Fibroblast of peridontal ligament (primary cell): ENCODE measurements at regions not wholly inside any gene's neighbourhood (a gene's known extent, or its start where the extent isn't known, plus 50 kb on each side); places are given as distances from the start of the nearest gene placed in this dataset.
"Not testable (repeated sequence)": the region's sequence is repeated elsewhere in the genome, so short reads cannot be mapped to it uniquely, and the experiment has no call there.

Experiments used
- DNase-seq: peaks from one replicate; pipeline ENCODE4 v3.0.0-alpha.2; 2010; ENCODE audit errors: extremely low read depth

DNA sequence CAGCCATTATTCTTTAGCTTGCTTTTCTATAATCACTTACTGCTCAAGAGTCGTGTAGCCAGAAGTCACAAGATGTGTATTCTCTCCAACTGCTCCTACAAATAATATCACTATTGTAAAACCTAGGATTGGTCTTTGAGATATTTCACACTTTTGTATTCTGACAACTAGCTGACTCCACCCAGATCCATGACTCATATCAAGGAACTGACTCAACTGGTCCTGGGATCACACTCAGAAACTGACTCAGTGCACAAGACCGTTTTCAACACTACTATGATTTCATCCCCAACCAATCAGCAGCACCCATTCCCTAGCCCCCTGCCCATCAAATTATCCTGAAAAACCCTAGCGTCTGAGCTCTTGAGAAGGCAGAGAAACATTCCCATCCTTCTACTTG is 56.5 kb upstream of the ORC5 start:
- no peak for DNase-seq

DNA sequence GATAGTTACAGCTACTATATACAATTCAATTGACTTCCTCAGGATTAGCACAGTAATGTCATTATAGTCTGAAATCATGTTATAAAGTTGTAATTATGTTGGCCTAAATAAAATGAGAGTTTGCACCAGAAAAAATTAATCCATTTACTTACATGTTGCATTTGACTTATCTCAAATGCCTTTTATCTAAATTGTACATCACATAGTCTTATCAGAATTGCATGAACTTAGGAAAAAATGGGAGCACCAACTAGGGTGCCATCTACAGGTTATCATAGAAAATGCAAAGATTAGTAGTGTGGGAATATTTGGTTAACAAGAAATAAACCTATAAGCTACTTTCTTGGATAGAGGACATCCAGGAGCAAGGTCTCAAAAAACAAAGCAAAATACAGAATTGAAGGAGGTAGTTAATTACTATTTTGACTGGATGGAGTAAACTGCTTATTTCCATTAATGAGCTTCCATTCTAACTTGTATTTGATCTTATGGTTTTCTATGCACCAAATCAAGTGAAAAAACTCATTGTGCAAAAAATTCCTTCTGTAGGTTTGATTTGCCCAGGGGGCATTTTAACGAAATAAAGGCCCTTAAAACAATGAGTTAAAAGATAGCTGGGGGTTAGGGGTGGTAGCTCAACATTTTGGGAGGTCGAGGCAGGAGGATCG is 60.0 kb upstream of the ORC5 start:
- DNase-seq = peak; percentile 47

DNA sequence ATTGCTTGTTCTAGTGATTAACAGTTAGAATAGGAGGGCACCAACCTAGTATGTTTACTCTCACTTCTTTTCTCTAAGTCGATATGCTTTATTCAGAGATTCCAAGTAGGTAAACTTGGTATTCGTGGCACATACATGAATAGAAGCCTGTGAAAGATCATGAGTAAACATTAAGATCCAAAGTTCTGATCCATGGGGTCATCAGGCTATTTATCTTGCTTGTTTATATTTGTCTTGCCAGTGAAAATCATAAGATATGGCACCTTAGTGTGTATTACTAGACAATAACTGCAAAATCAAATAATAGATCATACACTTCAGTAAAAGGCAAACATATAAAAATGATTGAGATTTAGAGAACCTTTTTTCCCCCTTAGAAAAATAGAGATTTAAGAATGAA is 56.5 kb upstream of the LHFPL3 start:
- no peak for DNase-seq

DNA sequence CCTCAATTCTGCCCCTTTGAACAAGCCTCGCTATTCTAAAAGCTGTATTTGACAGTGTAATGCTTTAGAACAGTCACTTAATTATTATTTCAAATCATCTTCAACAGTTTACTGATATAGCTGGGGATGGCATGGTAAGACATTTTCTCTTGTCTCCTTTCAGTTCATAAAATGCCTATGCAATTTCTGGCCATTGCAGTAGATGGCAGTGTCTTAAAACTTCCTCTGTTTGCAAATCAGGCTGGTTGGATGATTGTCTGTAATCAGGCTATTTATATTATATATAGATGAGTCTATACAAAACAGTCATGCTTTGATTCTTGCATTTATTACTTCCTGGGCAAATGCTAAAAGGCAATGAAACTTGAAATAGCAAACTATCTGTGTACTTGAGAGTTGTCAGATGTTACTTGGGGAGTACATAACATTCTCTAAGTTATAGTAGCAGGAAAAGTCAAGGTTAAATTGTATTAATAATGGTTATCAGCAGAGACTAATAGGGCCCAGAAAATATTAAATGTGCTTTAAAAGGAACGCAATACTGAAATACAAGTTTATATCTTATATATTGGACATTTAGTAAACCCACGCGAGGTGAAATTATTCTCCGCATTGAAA is 55.5 kb upstream of the LHFPL3 start:
- peak; percentile 62 for DNase-seq

DNA sequence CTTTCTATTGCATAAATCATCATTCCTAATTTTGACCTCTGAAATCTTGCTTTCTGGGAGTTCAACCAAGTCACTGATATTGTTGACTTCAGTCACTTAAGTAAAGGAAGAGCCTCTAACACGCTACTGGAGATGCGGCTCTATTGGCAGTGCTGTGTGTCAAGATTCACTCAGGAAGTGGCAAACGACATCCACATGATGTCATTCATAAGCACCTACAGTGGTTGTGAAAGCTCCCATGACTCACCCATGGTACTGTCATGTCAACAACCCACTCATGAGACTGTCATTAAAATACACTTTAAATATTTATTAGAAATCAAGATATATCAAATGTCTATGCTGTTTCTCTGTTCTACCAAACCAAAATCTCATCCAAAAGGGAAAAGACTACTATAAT is 52.5 kb upstream of the LHFPL3 start:
- DNase-seq = no peak

DNA sequence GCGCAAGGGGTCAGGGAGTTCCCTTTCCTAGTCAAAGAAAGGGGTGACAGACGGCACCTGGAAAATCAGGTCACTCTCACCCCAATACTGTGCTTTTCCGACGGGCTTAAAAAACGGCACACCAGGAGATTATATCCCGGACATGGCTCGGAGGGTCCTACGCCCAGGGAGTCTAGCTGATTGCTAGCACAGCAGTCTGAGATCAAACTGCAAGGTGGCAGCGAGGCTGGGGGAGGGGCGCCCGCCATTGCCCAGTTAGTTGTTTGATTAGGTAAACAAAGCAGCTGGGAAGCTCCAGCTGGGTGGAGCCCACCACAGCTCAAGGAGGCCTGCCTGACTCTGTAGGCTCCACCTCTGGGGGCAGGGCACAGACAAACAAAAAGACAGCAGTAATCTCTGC is 51.7 kb upstream of the LHFPL3 start:
- not testable (repeated sequence) for DNase-seq
